ENCODE measurements at regions not wholly inside any gene's neighbourhood (a gene's known extent, or its start where the extent isn't known, plus 50 kb on each side); places are given as distances from the start of the nearest gene placed in this dataset.

GRCh38 chr12:127013197-127013596 lies 1253.8 kb upstream of the TMEM132C start:
- Histone ChIP-seq H3K27me3 (ENCODE audit: control insufficient read depth, insufficient read depth, low read length) (no peaks in the 10 kb centered on the region), H3K4me3 (ENCODE audit: low read depth, low read length) (no peak overlapping the region), H3K36me3 (ENCODE audit: control insufficient read depth, insufficient read depth, low read length) (no peaks in the 10 kb centered on the region)
- DNase-seq (ENCODE audit: low read depth), result no peak
- TF ChIP-seq, protein P1, sequence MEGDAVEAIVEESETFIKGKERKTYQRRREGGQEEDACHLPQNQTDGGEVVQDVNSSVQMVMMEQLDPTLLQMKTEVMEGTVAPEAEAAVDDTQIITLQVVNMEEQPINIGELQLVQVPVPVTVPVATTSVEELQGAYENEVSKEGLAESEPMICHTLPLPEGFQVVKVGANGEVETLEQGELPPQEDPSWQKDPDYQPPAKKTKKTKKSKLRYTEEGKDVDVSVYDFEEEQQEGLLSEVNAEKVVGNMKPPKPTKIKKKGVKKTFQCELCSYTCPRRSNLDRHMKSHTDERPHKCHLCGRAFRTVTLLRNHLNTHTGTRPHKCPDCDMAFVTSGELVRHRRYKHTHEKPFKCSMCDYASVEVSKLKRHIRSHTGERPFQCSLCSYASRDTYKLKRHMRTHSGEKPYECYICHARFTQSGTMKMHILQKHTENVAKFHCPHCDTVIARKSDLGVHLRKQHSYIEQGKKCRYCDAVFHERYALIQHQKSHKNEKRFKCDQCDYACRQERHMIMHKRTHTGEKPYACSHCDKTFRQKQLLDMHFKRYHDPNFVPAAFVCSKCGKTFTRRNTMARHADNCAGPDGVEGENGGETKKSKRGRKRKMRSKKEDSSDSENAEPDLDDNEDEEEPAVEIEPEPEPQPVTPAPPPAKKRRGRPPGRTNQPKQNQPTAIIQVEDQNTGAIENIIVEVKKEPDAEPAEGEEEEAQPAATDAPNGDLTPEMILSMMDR (IDR thresholded peaks at IDR 0.05; ENCODE audit: insufficient read depth, low read length, poor library complexity, severe bottlenecking), result no peak

GRCh38 chr12:127014079-127014478 lies 1252.9 kb upstream of the TMEM132C start:
- Histone ChIP-seq H3K4me3 (ENCODE audit: low read depth, low read length) (no peak overlapping the region), H3K27me3 (ENCODE audit: control insufficient read depth, insufficient read depth, low read length) (no peaks in the 10 kb centered on the region), H3K36me3 (ENCODE audit: control insufficient read depth, insufficient read depth, low read length) (no peaks in the 10 kb centered on the region)
- TF ChIP-seq, protein P1 (IDR thresholded peaks at IDR 0.05; ENCODE audit: insufficient read depth, low read length, poor library complexity, severe bottlenecking), result no peak
- no peak for DNase-seq (ENCODE audit: low read depth)

- TF ChIP-seq, protein P1 (IDR thresholded peaks at IDR 0.05; ENCODE audit: insufficient read depth, low read length, poor library complexity, severe bottlenecking), result no peak
- H3K27me3 ChIP-seq (ENCODE audit: control insufficient read depth, insufficient read depth, low read length), result no peaks in the 10 kb centered on the region
- no peak for DNase-seq (ENCODE audit: low read depth)
- H3K36me3 ChIP-seq (ENCODE audit: control insufficient read depth, insufficient read depth, low read length), result no peaks in the 10 kb centered on the region
- H3K4me3 ChIP-seq (ENCODE audit: low read depth, low read length), result no peak overlapping the region
These were observed 1242.2 kb upstream of the TMEM132C start for GRCh38 chr12:127024791-127025190.

DNA sequence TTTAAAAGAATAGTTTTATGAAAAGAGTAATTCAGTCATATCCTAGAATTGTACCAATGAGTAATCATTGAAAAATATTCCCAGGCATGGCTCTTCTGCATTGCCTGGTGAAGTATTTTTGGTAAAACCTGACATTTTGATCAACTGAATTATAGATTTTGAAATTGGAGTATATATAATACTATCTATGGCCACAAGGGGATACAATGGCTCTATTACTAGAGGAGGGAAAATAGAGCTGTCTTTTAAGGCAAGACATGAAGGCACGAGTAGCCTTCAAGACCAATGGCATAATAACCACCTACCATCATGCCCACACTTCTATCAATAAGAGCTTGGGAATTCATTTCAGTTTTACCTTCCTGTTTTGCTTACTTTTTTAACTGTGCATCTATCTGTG lies 1241.4 kb upstream of the TMEM132C start:
- no peak overlapping the region for H3K4me3 ChIP-seq (ENCODE audit: low read depth, low read length)
- H3K27me3 ChIP-seq (ENCODE audit: control insufficient read depth, insufficient read depth, low read length), result no peaks in the 10 kb centered on the region
- TF ChIP-seq, protein P1 (IDR thresholded peaks at IDR 0.05; ENCODE audit: insufficient read depth, low read length, poor library complexity, severe bottlenecking), result peak; percentile 13
- no peaks in the 10 kb centered on the region for H3K36me3 ChIP-seq (ENCODE audit: control insufficient read depth, insufficient read depth, low read length)
- DNase-seq (ENCODE audit: low read depth), result no peak

GRCh38 chr12:127035011-127035879 lies 1231.7 kb upstream of the TMEM132C start:
- H3K36me3 ChIP-seq (ENCODE audit: control insufficient read depth, insufficient read depth, low read length), result no peaks in the 10 kb centered on the region
- TF ChIP-seq, protein P1 (IDR thresholded peaks at IDR 0.05; ENCODE audit: insufficient read depth, low read length, poor library complexity, severe bottlenecking), result no peak
- DNase-seq (ENCODE audit: low read depth), result no peak
- H3K27me3 ChIP-seq (ENCODE audit: control insufficient read depth, insufficient read depth, low read length), result no peaks in the 10 kb centered on the region
- H3K4me3 ChIP-seq (ENCODE audit: low read depth, low read length), result no peak overlapping the region

- no peak for DNase-seq (ENCODE audit: low read depth)
- Histone ChIP-seq H3K4me3 (ENCODE audit: low read depth, low read length) (no peak overlapping the region), H3K36me3 (ENCODE audit: control insufficient read depth, insufficient read depth, low read length) (no peaks in the 10 kb centered on the region), H3K27me3 (ENCODE audit: control insufficient read depth, insufficient read depth, low read length) (no peaks in the 10 kb centered on the region)
- TF ChIP-seq, protein P1 (IDR thresholded peaks at IDR 0.05; ENCODE audit: insufficient read depth, low read length, poor library complexity, severe bottlenecking), result no peak
These were observed 1228.8 kb upstream of the TMEM132C start for GRCh38 chr12:127038152-127038551.
